Activated effector memory CD4-positive, alpha-beta T cell treated with Interleukin-2 at 50 U/mL for 16 hours (primary cell): ENCODE measurements at regions not wholly inside any gene's neighbourhood (a gene's known extent, or its start where the extent isn't known, plus 50 kb on each side); places are given as distances from the start of the nearest gene placed in this dataset.
A peak's percentile ranks its signal among the peaks of the same experiment; 100 is the strongest.
"Not testable (repeated sequence)": the region's sequence is repeated elsewhere in the genome, so short reads cannot be mapped to it uniquely, and the experiment has no call there.

Experiments used
- DNase-seq: peaks from one replicate; pipeline ENCODE4 v3.0.0-alpha.2; 2020

DNA sequence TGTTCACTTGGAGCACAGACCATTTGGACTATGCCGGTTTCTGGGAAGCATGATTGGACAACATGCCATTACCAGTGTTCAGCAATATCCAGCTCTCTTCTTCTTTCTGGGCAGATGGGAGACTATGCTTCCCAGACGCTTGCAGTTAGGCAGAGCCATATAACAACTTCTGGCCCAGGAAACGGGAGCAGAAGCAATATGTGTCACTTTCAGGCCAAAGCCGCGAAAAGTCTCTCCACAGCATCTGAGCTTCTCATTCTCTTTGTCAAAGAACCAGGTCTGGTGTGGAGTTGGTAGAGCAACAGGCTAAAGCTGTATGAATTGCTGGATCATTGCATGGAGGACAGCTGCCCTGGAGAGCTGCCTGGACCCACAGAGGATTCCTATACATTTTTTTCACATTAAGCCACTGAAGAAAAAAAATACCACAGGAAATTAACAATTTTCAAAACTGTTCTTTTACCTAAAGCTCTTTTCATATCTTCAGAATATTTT is 131.4 kb upstream of the FRG1 start:
- DNase-seq = no peak

DNA sequence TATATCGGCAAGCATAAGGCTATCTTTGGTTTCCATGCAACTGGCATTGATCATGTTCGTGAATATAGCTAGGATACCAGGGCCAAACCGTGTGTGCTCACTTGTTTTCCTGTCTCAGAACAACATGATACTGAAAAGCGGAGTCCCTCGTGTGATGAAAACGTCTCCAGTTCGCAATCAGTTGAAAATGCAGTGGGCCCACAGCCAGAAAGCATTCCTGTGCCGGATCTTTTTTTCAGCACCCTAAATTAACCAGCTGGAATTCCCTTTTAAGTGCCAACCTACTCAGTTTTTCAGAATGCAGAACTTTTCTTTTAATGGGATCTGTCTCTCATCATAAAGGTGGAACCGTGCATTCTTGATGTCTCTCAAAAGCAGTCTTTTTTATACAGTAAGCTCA is 130.8 kb upstream of the FRG1 start:
- no peak for DNase-seq

DNA sequence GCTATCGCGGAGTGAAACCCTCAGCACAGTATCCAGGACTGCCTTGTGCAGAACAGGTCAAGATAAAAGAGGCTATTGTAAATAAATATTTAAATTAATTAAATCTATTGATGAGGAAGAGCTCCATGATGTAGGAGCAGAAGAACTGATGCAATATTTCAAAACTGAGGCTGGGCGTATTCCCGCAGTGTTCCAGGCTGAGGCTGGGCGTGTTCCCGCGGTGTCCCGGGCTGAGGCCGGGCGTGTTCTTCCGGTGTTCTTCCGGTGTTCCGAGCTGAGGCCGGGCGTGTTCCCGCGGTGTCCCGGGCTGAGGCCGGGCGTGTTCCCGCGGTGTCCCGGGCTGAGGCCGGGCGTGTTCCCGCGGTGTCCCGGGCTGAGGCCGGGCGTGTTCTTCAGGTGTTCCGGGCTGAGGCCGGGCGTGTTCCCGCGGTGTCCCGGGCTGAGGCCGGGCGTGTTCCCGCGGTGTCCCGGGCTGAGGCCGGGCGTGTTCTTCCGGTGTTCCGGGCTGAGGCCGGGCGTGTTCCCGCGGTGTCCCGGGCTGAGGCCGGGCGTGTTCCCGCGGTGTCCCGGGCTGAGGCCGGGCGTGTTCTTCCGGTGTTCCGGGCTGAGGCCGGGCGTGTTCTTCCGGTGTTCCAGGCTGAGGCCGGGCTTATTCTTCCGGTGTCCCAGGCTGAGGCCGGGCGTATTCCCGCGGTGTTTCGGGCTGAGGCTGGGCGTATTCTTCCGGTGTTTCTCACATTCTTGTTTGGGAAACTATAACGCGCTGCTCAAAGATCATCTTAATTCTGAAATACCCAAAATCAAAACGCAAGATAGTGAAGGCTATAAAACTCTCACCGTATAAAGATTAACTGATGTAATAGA is 130.1 kb upstream of the FRG1 start:
- DNase-seq = not testable (repeated sequence)

DNA sequence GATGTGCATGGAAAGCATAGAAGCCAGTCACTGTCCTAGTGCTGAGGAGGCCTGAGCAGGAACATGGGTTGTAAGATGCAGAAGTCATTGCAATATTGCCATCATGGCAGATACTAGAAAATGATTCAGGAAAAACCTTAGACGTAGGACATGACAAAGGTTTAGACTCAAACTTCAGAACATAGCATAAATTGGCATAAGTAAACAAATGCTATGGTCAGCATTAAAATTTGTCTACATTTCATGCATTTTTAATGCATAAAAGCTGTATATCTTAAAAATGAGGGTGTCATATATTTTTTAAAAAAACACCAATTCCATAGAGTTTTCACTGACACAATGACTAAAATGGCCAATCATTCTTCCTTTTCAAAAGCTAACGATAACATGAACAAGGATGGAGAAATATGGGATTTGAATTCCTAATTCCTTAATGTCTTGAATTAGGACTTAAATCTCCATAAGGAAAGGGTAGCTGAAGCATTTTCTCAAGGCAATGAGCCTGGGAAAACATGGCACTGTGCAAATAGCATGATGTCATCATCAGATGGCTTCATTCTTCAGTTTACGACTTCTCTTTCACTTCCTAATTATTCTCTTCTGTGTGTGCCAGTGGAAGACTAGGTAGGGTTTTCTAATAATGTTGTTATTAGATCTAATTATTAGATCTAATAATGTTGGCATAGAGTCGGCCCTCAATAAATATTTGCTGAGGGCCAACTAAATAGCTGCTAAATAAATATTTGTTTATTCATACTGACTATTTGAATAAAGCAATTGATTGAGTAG is 125.1 kb upstream of the FRG1 start:
- no peak for DNase-seq

DNA sequence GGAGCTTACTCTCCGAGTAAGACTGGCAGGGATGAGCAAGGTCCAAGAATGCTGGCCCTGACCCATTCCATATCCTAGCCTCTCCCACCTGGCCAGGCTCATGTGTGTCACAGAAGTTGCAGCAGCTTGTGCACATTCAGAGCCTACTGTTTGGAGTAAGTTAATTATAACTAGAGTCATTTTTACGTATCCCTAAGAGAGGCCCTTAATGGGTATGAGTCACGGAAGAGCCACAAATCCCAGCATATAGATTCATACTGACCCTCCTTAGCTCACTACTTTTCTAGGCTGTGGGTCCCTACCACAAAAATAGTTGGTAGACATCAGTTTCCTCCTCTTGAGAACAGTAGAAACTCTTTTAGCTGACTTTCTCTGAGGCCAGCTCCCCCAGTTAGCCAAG is 118.3 kb upstream of the FRG1 start:
- DNase-seq = no peak

DNA sequence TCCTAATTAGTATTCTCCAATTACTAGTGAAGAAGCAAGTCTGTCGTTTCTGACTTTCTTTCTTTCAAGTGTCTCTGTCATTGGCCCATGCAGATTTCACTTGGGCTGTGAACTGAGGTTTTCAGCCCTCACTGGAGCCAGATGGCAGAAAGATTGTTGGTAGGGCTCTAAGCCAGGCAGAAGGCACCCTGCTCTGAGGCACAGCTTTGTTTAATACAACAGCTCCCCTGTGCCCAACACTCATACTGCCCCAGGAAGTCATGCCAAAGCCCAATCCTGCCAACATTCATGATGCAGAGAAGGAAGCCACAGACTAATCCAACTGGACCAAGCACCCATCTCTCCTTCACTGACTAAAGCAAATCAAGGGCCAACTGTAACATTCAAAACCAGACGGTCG is 117.1 kb upstream of the FRG1 start:
- no peak for DNase-seq

DNA sequence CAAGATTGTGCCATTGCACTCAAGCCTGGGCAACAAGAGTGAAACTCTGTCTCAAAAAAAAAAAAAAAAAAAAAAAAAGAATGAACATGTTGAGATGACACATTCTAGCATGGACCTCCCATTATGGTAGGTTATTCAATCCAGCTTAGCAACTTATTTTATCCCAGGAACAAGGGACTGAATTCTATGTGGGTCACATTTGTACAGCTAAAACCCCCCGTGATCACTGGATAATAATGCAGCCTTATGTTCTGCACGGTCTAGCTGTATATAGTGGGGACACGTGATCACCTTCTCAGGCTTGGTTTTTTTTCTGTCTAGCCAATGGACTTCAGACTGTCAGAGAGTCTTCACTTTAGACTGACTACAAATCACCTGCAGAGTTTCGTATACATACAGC is 115.2 kb upstream of the FRG1 start:
- DNase-seq = no peak

DNA sequence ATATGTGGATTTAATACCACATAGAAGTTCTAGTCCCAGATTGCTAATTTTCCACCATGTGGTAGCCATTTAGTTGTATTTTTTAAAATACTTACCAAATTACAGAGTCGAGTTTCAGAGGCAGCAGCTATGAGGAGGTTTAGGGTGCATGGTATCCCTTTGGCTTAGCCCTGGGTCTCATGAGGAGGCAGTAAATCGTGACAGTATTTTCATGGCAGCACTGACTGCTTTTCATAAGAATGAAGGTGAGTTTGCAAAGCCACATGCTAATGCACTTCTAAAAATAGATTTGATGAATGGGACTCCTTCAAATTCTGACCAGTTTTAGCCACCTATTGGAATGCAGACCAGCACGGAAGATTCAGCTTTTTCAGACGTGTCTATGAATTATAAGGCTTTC is 114.0 kb upstream of the FRG1 start:
- no peak for DNase-seq

DNA sequence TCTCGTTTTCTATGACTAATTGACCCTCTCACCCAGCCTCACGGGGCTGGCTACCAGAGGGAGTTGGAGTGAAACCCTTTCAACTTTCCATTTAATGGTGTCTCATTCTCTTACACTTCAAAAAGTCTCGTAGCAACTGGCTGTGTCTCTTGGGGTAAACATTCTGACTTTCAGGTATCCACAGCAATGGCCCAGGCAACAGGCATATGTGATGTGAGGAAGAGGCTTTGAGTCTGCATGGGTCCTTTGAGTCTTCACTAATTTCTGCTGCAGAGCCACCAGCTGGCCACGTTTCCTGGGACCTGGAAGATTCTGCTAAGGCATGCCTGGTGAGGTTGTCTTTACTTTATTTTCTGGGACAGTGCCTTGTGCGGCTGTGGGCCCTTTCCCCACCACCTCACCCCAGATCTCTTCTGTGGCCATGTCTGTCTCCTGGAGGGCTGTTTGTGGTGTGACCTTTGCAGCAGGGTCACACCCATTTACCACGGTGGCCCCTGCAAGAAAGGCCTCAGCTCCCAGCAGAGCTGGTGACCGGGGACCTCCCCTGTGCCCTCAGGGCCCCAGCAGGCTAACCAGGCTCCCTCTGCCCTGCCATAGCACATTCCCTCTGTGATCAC is 112.5 kb upstream of the FRG1 start:
- no peak for DNase-seq

DNA sequence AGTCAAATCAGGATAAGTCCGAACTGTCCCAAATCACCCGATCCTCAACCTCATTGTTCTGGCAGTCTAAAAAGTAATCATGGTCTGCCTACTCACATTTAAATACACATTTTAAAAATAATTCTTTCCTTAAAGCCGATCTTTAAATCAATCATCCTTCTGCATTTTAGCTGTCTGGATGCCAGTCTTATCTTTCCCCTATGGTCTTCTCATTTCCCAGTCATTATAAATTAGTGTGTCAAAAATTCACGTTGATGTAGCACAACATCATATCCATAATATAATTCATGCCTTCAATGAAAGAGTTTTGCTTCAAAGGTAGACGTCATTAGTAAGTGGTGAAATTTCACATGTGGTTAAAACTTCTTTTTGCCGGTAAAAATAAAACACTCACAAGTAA is 108.1 kb upstream of the FRG1 start:
- no peak for DNase-seq

DNA sequence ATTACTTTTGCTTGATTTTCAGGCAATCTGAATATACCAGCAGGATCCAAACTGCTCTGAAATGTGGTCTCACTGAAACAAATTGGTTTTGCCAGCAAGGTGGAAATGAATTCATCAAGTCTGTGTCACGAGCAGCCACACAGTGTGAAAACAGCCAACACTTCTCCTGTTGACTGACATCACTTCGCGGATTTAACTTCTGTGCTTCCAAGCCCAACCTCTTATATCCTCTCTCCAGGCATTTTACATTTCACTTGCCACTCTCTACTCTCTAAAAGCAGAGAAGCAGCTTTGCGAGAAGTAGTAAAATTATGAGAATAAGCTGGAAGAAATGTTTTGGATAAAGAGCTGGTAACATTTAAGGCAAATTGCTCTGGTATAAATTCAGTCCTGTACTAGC is 106.1 kb upstream of the FRG1 start:
- DNase-seq = no peak

DNA sequence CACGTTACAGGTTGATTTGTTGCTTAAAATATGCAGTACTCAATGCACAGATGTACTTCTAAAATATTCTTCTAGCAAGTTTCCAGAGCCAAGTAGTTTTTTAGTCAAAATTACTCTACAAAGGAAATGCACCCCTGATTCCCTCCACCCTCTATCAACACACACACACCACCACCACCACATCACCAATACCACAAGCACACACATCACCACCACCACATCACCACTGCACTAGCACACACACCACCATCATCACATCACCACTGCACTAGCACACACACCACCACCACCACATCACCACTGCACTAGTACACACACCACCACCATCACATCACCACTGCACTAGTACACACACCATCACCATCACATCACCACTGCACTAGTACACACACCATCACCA is 105.2 kb upstream of the FRG1 start:
- DNase-seq = no peak

DNA sequence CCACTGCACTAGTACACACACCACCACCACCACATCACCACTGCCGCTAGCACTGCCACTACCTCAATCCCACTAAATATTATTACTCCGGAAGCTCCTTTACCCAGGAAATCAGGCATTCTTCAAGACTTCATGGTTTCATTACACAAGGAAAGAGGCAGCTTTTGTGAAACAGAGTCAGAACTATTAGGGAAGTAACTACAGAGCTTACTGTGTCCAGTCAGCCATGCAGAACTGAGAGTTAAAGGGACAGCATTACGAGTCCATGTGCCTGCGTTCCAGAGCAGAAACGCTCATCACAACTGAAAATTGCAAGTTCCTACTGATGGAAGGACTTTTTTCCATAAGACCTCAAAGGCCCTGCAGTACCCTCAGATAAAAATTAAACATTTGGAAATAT is 103.2 kb upstream of the FRG1 start:
- DNase-seq = no peak

DNA sequence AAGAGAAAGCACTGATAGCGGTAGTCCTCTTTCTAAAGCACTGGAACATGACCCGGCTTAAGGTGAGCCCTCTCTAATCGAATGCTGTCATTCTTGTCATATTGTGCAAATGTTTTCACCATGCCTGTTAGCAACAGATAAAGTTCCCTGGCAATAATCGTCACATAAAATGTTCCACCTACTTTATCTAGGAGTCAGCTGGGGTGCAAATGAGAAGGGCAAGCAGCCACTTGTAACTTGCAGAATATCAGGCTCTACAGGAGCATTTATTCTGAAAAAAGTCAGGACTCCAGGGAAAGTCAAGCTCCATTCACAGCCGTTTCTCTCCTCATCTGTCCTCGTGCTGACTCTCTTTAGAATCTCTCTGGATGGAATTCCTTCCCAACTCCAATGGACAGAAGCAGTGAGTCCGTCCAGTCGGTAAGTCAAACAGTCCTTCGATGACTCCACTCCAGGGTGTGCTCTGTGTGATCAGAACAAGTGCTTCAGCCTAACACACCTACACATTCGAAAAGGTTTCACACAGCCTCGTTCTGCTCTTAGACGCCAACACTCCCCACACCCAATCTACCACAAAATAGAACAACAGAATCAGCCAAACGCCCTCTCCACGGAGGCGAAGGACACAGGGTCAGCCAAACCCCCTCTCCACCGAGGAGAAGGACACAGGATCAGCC is 101.7 kb upstream of the FRG1 start:
- no peak for DNase-seq

DNA sequence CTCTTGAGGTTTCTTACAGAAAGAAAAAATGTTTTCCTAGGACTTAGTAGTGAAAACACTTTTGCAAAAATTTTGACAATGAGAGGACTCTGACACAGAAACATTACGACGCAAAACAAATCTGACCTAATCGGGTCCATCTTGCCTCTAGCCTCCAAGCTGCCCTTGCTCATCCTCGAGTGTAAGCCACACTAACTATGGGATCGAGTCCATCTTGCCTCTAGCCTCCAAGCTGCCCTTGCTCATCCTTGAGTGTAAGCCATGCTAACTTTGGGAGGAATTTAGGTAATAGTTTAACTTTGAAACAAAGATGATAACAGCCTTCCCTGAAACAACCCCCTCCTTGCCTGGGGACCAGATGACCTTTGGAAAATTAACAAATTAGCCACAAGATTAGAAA is 100.3 kb upstream of the FRG1 start:
- DNase-seq = no peak

DNA sequence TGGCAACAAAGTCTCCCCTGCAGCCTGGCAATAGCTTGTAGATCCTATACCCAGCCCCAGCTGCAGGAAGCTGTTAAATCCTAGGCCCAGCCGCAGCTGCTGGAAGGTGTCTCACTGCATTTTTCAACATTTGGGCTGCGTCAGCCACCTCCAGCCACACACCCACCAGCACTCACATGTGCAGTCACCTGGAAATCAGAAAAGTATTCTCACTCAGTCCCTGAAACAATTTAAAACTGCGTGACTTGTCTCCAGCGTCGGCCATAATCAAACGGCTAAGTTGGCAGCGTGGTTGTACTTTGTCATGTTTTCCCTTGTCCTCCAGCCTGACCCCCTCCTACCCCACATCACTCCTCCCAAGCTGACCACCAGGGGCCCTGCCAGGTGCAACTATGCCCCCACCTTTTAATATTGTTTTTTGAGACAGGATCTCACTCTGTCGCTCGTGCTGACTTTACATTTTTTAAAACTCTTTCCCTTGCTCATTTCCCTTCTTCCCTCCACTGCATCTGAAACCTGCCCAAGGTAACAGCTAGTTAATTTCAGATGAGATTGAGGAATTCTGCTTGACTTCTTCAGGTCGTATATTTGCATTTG is 97.2 kb upstream of the FRG1 start:
- DNase-seq = no peak

DNA sequence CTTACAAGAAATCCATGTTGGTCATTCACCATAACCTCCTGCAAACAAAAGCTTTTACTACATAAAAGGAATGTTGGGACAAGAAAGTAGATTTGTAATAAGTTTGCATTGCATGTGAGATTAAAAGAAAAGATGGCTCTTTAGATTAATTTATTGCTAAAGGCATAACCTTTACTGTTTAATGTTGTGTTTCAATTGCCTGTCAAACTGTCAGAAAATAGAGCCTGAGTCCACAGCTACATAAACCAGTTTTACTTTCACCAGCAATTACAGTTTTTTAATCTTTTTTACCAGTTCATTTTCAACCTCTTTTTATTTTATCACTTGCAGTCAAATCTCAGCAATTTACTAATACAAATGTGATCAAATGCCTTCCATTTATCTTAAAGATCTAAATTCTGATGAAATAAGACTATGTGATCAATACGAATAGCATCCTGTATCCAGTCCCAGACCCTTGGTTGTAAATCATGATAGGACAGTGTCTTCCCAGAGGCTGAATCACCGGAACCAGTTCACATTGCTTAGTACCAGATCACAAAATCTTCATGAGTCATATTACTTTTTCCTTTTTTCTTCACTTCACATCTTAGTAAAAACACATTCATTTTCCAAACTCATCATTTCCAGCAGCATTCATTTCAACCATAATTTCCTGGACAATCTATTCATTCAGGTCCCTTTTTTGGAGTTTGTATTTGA is 95.4 kb upstream of the FRG1 start:
- no peak for DNase-seq

DNA sequence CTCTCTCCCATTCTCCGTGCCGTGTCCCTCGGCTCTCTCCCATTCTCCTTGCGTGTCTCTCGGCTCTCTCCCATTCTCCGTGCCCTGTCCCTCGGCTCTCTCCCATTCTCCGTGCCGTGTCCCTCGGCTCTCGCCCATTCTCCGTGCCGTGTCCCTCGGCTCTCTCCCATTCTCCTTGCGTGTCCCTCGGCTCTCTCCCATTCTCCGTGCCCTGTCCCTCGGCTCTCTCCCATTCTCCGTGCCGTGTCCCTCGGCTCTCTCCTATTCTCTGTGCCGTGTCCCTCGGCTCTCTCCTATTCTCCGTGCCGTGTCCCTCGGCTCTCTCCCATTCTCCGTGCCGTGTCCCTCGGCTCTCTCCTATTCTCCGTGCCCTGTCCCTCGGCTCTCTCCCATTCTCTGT is 94.6 kb upstream of the FRG1 start:
- DNase-seq = not testable (repeated sequence)

DNA sequence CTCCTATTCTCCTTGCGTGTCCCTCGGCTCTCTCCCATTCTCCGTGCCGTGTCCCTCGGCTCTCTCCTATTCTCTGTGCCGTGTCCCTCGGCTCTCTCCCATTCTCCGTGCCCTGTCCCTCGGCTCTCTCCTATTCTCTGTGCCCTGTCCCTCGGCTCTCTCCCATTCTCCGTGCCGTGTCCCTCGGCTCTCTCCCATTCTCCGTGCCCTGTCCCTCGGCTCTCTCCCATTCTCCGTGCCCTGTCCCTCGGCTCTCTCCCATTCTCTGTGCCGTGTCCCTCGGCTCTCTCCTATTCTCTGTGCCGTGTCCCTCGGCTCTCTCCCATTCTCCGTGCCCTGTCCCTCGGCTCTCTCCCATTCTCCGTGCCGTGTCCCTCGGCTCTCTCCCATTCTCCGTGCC is 94.1 kb upstream of the FRG1 start:
- DNase-seq = not testable (repeated sequence)

DNA sequence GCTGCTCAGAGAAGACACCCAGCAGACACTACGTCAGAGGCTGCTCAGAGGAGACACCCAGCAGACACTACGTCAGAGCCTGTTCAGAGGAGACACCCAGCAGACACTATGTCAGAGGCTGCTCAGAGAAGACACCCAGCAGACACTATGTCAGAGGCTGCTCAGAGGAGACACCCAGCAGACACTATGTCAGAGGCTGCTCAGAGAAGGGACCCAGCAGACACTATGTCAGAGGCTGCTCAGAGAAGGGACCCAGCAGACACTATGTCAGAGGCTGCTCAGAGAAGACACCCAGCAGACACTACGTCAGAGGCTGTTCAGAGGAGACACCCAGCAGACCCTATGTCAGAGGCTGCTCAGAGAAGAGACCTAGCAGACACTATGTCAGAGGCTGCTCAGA is 92.0 kb upstream of the FRG1 start:
- DNase-seq = peak; percentile 2

DNA sequence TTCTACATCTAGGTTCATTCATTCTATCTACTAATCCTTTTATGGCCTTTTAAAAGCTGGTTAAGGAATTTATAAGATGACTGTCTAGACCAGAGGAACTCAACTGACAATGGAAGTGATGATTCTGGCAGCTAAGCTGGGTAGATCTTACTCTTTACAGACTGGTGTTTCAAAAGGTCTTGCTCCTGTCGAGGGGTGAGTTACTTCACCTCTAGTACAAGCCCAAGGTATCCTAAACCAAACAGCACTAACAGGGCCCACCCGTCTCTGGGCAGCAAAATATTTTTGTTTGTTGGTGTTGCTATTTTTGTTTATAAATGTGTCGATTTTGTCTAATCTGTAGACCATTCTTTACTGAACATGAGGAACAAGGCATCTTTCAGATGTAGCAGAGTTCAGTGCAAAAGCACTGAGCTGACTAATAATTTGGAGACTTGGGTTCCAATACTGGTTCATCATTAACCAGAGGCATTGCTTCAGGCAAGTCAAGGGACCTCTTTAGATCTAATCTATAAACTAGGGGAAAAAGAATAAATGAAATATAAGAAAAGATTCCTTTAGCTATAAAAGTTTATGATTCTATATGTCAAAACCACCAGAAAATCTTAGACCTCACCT is 90.3 kb upstream of the FRG1 start:
- no peak for DNase-seq

DNA sequence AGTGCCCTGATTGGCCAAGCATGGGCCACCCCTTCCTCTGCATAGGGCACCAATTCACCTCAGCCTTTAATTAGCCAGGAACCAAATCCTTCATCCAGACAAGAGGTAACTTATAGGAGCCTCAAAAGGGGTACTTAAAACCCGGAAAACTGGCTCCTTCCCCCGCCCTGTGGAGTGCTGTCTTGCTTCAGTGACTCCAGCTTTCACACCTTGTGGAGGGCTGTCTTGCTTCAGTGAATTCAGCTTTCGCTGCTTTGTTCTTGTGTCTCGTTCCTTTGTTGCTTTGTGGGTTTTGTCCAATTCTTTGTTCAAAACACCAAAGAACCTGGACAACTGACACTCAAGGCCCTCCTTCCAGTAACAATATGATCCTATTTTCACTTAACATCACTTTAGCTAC is 82.2 kb upstream of the FRG1 start:
- no peak for DNase-seq
